Activated B cell treated with CpG ODN at 0.5 μM for 24 hours (primary cell): ENCODE measurements at regions not wholly inside any gene's neighbourhood (a gene's known extent, or its start where the extent isn't known, plus 50 kb on each side); places are given as distances from the start of the nearest gene placed in this dataset.

ENCODE experiments used
- ATAC-seq: fragments of 200-7000 bp; cut with Tn5 transposase; one replicate; pipeline ENCODE4 v1.10.0; 2021; ENCODE audit warnings: low read depth, mild to moderate bottlenecking, moderate library complexity
- CTCF ChIA-PET: fragments of 350-600 bp; sonication (Branson Sonifier 250); formaldehyde crosslinking; loops from one replicate; lab custom pipeline; 2021; ENCODE audit warnings: antibody characterized with exemption; lab: Charles Lee
- POLR2A ChIA-PET: fragments of 350-600 bp; sonication (Branson Sonifier 250); formaldehyde crosslinking; loops from one replicate; lab custom pipeline; 2021; ENCODE audit warnings: antibody characterized with exemption; lab: Charles Lee
- DNase-seq: peaks from one replicate; pipeline ENCODE4 v3.0.0; 2022
- H3K27ac Mint-ChIP-seq: one replicate; pipeline ENCODE4 v1.8.0; 2020; ENCODE audit warnings: mixed read lengths
- H3K27me3 Mint-ChIP-seq: one replicate; pipeline ENCODE4 v1.8.0; 2021; ENCODE audit warnings: mixed read lengths
- H3K36me3 Mint-ChIP-seq: one replicate; pipeline ENCODE4 v1.8.0; 2021; ENCODE audit warnings: low read depth, mixed read lengths
- H3K4me1 Mint-ChIP-seq: one replicate; pipeline ENCODE4 v1.8.0; 2021; ENCODE audit warnings: mixed read lengths
- H3K4me3 Mint-ChIP-seq: one replicate; pipeline ENCODE4 v1.8.0; 2020; ENCODE audit warnings: mild to moderate bottlenecking, mixed read lengths
- H3K9me3 Mint-ChIP-seq: one replicate; pipeline ENCODE4 v1.8.0; 2020; ENCODE audit warnings: mixed read lengths
- CTCF ChIP-seq: fragments of 200-600 bp; IDR thresholded peaks from one replicate; pipeline ENCODE4 v1.8.0; 2022; ENCODE audit warnings: antibody characterized with exemption, mild to moderate bottlenecking
- intact Hi-C: fragments of 100-400 bp; cut with micrococcal nuclease; formaldehyde crosslinking; loops from one replicate; pipeline ENCODE4 v1.15.1; 2024

- H3K27me3 Mint-ChIP-seq: peaks cover 3% of the 10 kb centered on the region
- intact Hi-C loops: no loop called here
- H3K9me3 Mint-ChIP-seq: peaks cover 2% of the 10 kb centered on the region
- no peak overlapping the region for H3K4me3 Mint-ChIP-seq
- DNase-seq (no peak), ATAC-seq (no peak)
- ChIA-PET POLR2A (no interaction called here), CTCF (no interaction called here)
- no peak for TF ChIP-seq CTCF
- no peak overlapping the region for H3K27ac Mint-ChIP-seq
- no peaks in the 10 kb centered on the region for H3K4me1 Mint-ChIP-seq
- no peaks in the 10 kb centered on the region for H3K36me3 Mint-ChIP-seq
Measured at GRCh38 chr16:73275448-73275847, 227.5 kb upstream of the ZFHX3 start.

- Mint-ChIP-seq H3K4me3 (no peak overlapping the region), H3K27ac (no peak overlapping the region), H3K4me1 (no peaks in the 10 kb centered on the region), H3K27me3 (peaks cover 3% of the 10 kb centered on the region), H3K36me3 (no peaks in the 10 kb centered on the region), H3K9me3 (peaks cover 1% of the 10 kb centered on the region)
- no peak for TF ChIP-seq CTCF
- ChIA-PET POLR2A (no interaction called here), CTCF (no interaction called here)
- DNase-seq (no peak), ATAC-seq (no peak)
- intact Hi-C loops: no loop called here
Measured at GRCh38 chr16:73275024-73275423, 227.1 kb upstream of the ZFHX3 start.

- Mint-ChIP-seq H3K36me3 (no peaks in the 10 kb centered on the region), H3K4me1 (no peaks in the 10 kb centered on the region), H3K27me3 (peaks cover 3% of the 10 kb centered on the region), H3K27ac (no peak overlapping the region), H3K4me3 (no peak overlapping the region), H3K9me3 (no peaks in the 10 kb centered on the region)
- intact Hi-C loops: no loop called here
- no peak for TF ChIP-seq CTCF
- POLR2A ChIA-PET: no interaction called here
- ATAC-seq (no peak), DNase-seq (no peak)
- CTCF ChIA-PET: no interaction called here
Measured at GRCh38 chr16:73274140-73274539, 226.2 kb upstream of the ZFHX3 start.

GRCh38 chr16:73268366-73268993, 220.6 kb upstream of the ZFHX3 start:
- no peak for TF ChIP-seq CTCF
- Mint-ChIP-seq H3K27ac (no peak overlapping the region), H3K4me3 (no peak overlapping the region), H3K4me1 (no peaks in the 10 kb centered on the region), H3K36me3 (no peaks in the 10 kb centered on the region), H3K9me3 (no peaks in the 10 kb centered on the region), H3K27me3 (peaks cover 2% of the 10 kb centered on the region)
- ChIA-PET CTCF (no interaction called here), POLR2A (no interaction called here)
- DNase-seq (no peak), ATAC-seq (no peak)
- intact Hi-C loops: no loop called here

- H3K9me3 Mint-ChIP-seq: peaks cover 3% of the 10 kb centered on the region
- no peak for TF ChIP-seq CTCF
- H3K36me3 Mint-ChIP-seq: no peaks in the 10 kb centered on the region
- ChIA-PET CTCF (no interaction called here), POLR2A (no interaction called here)
- H3K27ac Mint-ChIP-seq: no peak overlapping the region
- peaks cover 2% of the 10 kb centered on the region for H3K27me3 Mint-ChIP-seq
- ATAC-seq (no peak), DNase-seq (no peak)
- H3K4me3 Mint-ChIP-seq: no peak overlapping the region
- H3K4me1 Mint-ChIP-seq: no peaks in the 10 kb centered on the region
- intact Hi-C loops: no loop called here
Measured at GRCh38 chr16:73265935-73266334, 218.0 kb upstream of the ZFHX3 start.
